ENCODE measurements at regions not wholly inside any gene's neighbourhood (a gene's known extent, or its start where the extent isn't known, plus 50 kb on each side); places are given as distances from the start of the nearest gene placed in this dataset.
A peak's percentile ranks its signal among the peaks of the same experiment; 100 is the strongest.

DNA sequence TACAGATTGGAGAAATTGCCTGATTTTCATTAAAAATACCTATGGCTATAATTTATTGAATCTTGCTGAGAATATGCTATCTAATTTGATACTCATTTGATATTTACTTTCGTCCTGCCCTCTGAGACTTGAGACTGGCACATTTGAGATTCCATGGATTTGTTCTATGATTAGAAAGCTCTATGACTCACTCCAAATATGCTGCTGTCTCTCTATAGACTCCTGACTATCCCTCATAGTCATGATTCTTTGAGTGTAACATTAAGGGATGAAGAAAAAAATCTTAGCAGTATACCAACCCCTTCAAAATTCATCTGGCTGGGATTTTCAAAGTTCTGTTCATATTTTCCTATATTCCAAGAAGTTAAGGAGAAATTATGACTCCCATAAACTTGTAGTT lies 191.9 kb downstream of the LRIG3 start:
- Histone ChIP-seq H3K4me3 (ENCODE audit: low read depth in 1 of 2, low read length in 2 of 2) (no peak overlapping the region), H4K20me1 (ENCODE audit: insufficient read depth, low read length) (no peaks in the 10 kb centered on the region), H3K79me2 (ENCODE audit: insufficient read depth, low read length) (no peaks in the 10 kb centered on the region), H3K27ac (ENCODE audit: low read length) (no peak overlapping the region), H2AFZ (ENCODE audit: low read depth, low read length) (no peak overlapping the region), H3K9me3 (ENCODE audit: insufficient read depth, low read length, severe bottlenecking) (no peaks in the 10 kb centered on the region), H3K4me2 (ENCODE audit: insufficient read depth, low read length) (no peak overlapping the region), H3K27me3 (ENCODE audit: insufficient read depth, low read length, poor library complexity) (no peaks in the 10 kb centered on the region), H3K4me1 (ENCODE audit: insufficient read depth, low read length) (peaks cover 7% of the 10 kb centered on the region; the same call in 1 of the 2 replicates), H3K9ac (ENCODE audit: low read depth, low read length) (no peak overlapping the region), H3K36me3 (ENCODE audit: insufficient read depth, low read length) (no peaks in the 10 kb centered on the region)
- TF ChIP-seq EZH2 (IDR thresholded peaks at IDR 0.05; ENCODE audit: borderline replicate concordance, low read depth, low read length, severe bottlenecking), result no peak
- TF ChIP-seq, protein P1, sequence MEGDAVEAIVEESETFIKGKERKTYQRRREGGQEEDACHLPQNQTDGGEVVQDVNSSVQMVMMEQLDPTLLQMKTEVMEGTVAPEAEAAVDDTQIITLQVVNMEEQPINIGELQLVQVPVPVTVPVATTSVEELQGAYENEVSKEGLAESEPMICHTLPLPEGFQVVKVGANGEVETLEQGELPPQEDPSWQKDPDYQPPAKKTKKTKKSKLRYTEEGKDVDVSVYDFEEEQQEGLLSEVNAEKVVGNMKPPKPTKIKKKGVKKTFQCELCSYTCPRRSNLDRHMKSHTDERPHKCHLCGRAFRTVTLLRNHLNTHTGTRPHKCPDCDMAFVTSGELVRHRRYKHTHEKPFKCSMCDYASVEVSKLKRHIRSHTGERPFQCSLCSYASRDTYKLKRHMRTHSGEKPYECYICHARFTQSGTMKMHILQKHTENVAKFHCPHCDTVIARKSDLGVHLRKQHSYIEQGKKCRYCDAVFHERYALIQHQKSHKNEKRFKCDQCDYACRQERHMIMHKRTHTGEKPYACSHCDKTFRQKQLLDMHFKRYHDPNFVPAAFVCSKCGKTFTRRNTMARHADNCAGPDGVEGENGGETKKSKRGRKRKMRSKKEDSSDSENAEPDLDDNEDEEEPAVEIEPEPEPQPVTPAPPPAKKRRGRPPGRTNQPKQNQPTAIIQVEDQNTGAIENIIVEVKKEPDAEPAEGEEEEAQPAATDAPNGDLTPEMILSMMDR (IDR thresholded peaks at IDR 0.05; ENCODE audit: borderline replicate concordance, extremely low read depth, low read length, poor library complexity, severe bottlenecking), result no peak
- DNase-seq (no peak), ATAC-seq (ENCODE audit: insufficient read depth, low read depth) (no peak)

DNA sequence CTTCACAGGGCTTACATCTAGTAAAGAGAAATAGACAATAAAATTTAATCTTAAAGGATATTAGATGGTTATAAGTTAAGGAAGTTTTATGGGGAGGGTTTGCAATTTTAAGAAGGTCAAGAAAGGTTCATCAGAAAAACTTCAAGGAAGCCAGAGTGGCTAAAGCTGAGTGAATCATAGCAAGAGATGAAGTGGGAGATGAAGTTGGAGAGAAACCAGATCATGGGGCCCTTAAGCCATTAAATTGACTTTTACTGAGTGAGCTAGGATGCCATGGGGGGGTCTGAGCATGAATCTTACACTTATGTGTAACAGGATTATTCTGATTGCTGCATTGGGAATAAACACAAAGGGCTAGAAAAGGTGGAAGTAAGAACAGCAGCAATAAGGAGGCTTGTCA lies 189.2 kb downstream of the LRIG3 start:
- TF ChIP-seq, protein P1 (IDR thresholded peaks at IDR 0.05; ENCODE audit: borderline replicate concordance, extremely low read depth, low read length, poor library complexity, severe bottlenecking), result no peak
- TF ChIP-seq EZH2 (IDR thresholded peaks at IDR 0.05; ENCODE audit: borderline replicate concordance, low read depth, low read length, severe bottlenecking), result no peak
- Histone ChIP-seq H3K4me3 (ENCODE audit: low read depth in 1 of 2, low read length in 2 of 2) (no peak overlapping the region), H3K9ac (ENCODE audit: low read depth, low read length) (no peak overlapping the region), H3K9me3 (ENCODE audit: insufficient read depth, low read length, severe bottlenecking) (no peaks in the 10 kb centered on the region), H3K36me3 (ENCODE audit: insufficient read depth, low read length) (no peaks in the 10 kb centered on the region), H3K4me2 (ENCODE audit: insufficient read depth, low read length) (no peak overlapping the region), H3K79me2 (ENCODE audit: insufficient read depth, low read length) (no peaks in the 10 kb centered on the region), H3K4me1 (ENCODE audit: insufficient read depth, low read length) (peaks cover 7% of the 10 kb centered on the region; the same call in 1 of the 2 replicates), H2AFZ (ENCODE audit: low read depth, low read length) (no peak overlapping the region), H3K27me3 (ENCODE audit: insufficient read depth, low read length, poor library complexity) (no peaks in the 10 kb centered on the region), H3K27ac (ENCODE audit: low read length) (no peak overlapping the region), H4K20me1 (ENCODE audit: insufficient read depth, low read length) (no peaks in the 10 kb centered on the region)
- ATAC-seq (ENCODE audit: insufficient read depth, low read depth), result no peak
- no peak for DNase-seq

DNA sequence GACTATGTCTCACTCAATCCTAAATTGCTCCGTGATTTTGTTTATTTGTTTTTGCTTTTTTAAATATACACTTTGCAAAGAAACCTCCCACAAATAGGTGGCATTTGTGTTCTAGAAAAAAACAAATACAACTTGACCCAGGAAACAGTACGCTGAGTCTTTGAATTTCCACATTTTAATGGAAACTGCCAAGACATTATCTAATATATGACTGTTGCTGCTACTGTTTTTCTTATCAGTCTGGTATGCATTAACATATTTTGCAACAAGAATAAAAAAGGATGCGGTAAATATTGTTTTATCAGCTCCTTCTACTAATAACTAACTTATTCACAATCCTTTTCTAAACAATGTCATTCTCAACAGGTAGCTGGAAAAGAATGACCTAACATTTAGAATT lies 187.4 kb downstream of the LRIG3 start:
- ATAC-seq (ENCODE audit: insufficient read depth, low read depth) (no peak), DNase-seq (no peak)
- H3K27me3 ChIP-seq (ENCODE audit: insufficient read depth, low read length, poor library complexity), result no peaks in the 10 kb centered on the region
- H3K4me3 ChIP-seq (ENCODE audit: low read depth in 1 of 2, low read length in 2 of 2), result no peak overlapping the region
- H3K9me3 ChIP-seq (ENCODE audit: insufficient read depth, low read length, severe bottlenecking), result no peaks in the 10 kb centered on the region
- no peak overlapping the region for H2AFZ ChIP-seq (ENCODE audit: low read depth, low read length)
- no peaks in the 10 kb centered on the region for H3K79me2 ChIP-seq (ENCODE audit: insufficient read depth, low read length)
- no peak overlapping the region for H3K4me2 ChIP-seq (ENCODE audit: insufficient read depth, low read length)
- H3K4me1 ChIP-seq (ENCODE audit: insufficient read depth, low read length), result no peaks in the 10 kb centered on the region
- no peaks in the 10 kb centered on the region for H4K20me1 ChIP-seq (ENCODE audit: insufficient read depth, low read length)
- TF ChIP-seq, protein P1 (IDR thresholded peaks at IDR 0.05; ENCODE audit: borderline replicate concordance, extremely low read depth, low read length, poor library complexity, severe bottlenecking), result no peak
- no peak for TF ChIP-seq EZH2 (IDR thresholded peaks at IDR 0.05; ENCODE audit: borderline replicate concordance, low read depth, low read length, severe bottlenecking)
- H3K9ac ChIP-seq (ENCODE audit: low read depth, low read length), result no peak overlapping the region
- no peaks in the 10 kb centered on the region for H3K36me3 ChIP-seq (ENCODE audit: insufficient read depth, low read length)
- H3K27ac ChIP-seq (ENCODE audit: low read length), result no peak overlapping the region

DNA sequence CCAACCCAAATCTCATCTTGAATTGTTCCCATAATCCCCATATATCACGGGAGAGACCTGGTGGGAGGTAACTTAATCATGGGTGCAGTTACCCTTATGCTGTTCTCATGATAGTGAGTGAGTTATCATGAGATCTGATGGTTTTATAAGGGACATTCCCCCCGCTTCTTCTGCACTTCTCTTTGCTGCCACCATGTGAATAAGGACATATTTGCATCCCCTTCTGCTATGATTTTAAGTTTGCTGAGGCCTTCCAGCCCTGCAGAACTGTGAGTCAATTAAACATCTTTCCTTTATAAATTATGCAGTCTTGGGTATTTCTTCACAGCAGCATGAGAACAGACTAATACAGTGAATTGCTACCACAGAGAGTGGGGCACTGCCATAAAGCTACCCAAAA lies 179.1 kb downstream of the LRIG3 start:
- Histone ChIP-seq H3K36me3 (ENCODE audit: insufficient read depth, low read length) (no peaks in the 10 kb centered on the region), H3K27me3 (ENCODE audit: insufficient read depth, low read length, poor library complexity) (no peaks in the 10 kb centered on the region), H3K79me2 (ENCODE audit: insufficient read depth, low read length) (no peaks in the 10 kb centered on the region), H3K9ac (ENCODE audit: low read depth, low read length) (no peak overlapping the region), H4K20me1 (ENCODE audit: insufficient read depth, low read length) (no peaks in the 10 kb centered on the region), H3K4me3 (ENCODE audit: low read depth in 1 of 2, low read length in 2 of 2) (no peak overlapping the region), H3K4me2 (ENCODE audit: insufficient read depth, low read length) (no peak overlapping the region), H3K9me3 (ENCODE audit: insufficient read depth, low read length, severe bottlenecking) (no peaks in the 10 kb centered on the region), H3K4me1 (ENCODE audit: insufficient read depth, low read length) (no peaks in the 10 kb centered on the region), H2AFZ (ENCODE audit: low read depth, low read length) (no peak overlapping the region), H3K27ac (ENCODE audit: low read length) (no peak overlapping the region)
- DNase-seq (no peak), ATAC-seq (ENCODE audit: insufficient read depth, low read depth) (no peak)
- no peak for TF ChIP-seq EZH2 (IDR thresholded peaks at IDR 0.05; ENCODE audit: borderline replicate concordance, low read depth, low read length, severe bottlenecking)
- TF ChIP-seq, protein P1 (IDR thresholded peaks at IDR 0.05; ENCODE audit: borderline replicate concordance, extremely low read depth, low read length, poor library complexity, severe bottlenecking), result peak; percentile 28
